GM23338 (cell line): ENCODE measurements at regions not wholly inside any gene's neighbourhood (a gene's known extent, or its start where the extent isn't known, plus 50 kb on each side); places are given as distances from the start of the nearest gene placed in this dataset.

Experiments
- ATAC-seq: fragments of 200-7000 bp; cut with Tn5 transposase; 3 replicates; pipeline ENCODE4 v1.9.1; 2020
- DNase-seq: peaks from one replicate; pipeline ENCODE4 v3.0.0-alpha.2; 2015; ENCODE audit warnings: low spot score
- H2AFZ ChIP-seq: fragments of 200-600 bp; sonication (generic); 2 replicates; pipeline ENCODE4 v1.8.0; 2016; ENCODE audit warnings: antibody characterized with exemption, mild to moderate bottlenecking, moderate library complexity
- H3F3A ChIP-seq: fragments of 200-600 bp; sonication (generic); replicated peaks from 2 replicates; pipeline ENCODE4 v1.8.0; 2017; ENCODE audit warnings: antibody characterized with exemption, mixed run types, low read depth
- H3K27ac ChIP-seq: fragments of 200-600 bp; sonication (generic); 2 replicates; pipeline ENCODE4 v1.6.1; 2016; ENCODE audit warnings: low read depth
- H3K27me3 ChIP-seq: fragments of 200-600 bp; sonication (generic); 2 replicates; pipeline ENCODE4 v1.8.0; 2016; ENCODE audit warnings: mild to moderate bottlenecking, mixed run types, moderate library complexity; ENCODE audit not compliant: insufficient read depth
- H3K36me3 ChIP-seq: fragments of 200-600 bp; sonication (generic); 2 replicates; pipeline ENCODE4 v1.8.0; 2016; ENCODE audit warnings: mild to moderate bottlenecking; ENCODE audit not compliant: insufficient read depth
- H3K4me1 ChIP-seq: fragments of 200-600 bp; sonication (generic); 2 replicates; pipeline ENCODE4 v1.8.0; 2016; ENCODE audit warnings: mild to moderate bottlenecking, moderate library complexity; ENCODE audit not compliant: insufficient read depth
- H3K4me2 ChIP-seq: fragments of 200-600 bp; sonication (generic); 2 replicates; pipeline ENCODE4 v1.7.1; 2017; ENCODE audit warnings: mixed run types
- H3K4me3 ChIP-seq: fragments of 200-600 bp; sonication (generic); 2 replicates; pipeline ENCODE4 v1.6.1; 2016; ENCODE audit warnings: mixed run types
- H3K79me2 ChIP-seq: fragments of 200-600 bp; sonication (generic); replicated peaks from 2 replicates; pipeline ENCODE4 v1.8.0; 2017; ENCODE audit warnings: mild to moderate bottlenecking; ENCODE audit not compliant: insufficient read depth
- H3K9me2 ChIP-seq: fragments of 200-600 bp; sonication (generic); 2 replicates; pipeline ENCODE4 v1.8.0; 2017; ENCODE audit not compliant: insufficient read depth
- H4K20me1 ChIP-seq: fragments of 200-600 bp; sonication (generic); replicated peaks from 2 replicates; pipeline ENCODE4 v1.8.0; 2017; ENCODE audit warnings: mild to moderate bottlenecking; ENCODE audit not compliant: insufficient read depth
- H3K27ac Mint-ChIP-seq: 2 replicates; pipeline ENCODE4 v1.8.0; 2020; ENCODE audit warnings: inconsistent platforms, mild to moderate bottlenecking, moderate library complexity, mixed read lengths
- H3K27me3 Mint-ChIP-seq: 3 replicates; pipeline ENCODE4 v1.8.0; 2022; ENCODE audit warnings: low read depth, mild to moderate bottlenecking, moderate library complexity, mixed read lengths, inconsistent platforms; ENCODE audit not compliant: insufficient read depth, poor library complexity
- H3K36me3 Mint-ChIP-seq: 3 replicates; pipeline ENCODE4 v1.8.0; 2021; ENCODE audit warnings: low read depth, mild to moderate bottlenecking, inconsistent platforms, moderate library complexity, mixed read lengths
- H3K4me1 Mint-ChIP-seq: 3 replicates; pipeline ENCODE4 v1.8.0; 2020; ENCODE audit warnings: mild to moderate bottlenecking, inconsistent platforms, mixed read lengths
- H3K4me3 Mint-ChIP-seq: 3 replicates; pipeline ENCODE4 v1.8.0; 2021; ENCODE audit warnings: moderate library complexity, mild to moderate bottlenecking, inconsistent platforms, mixed read lengths
- H3K9me3 Mint-ChIP-seq: 3 replicates; pipeline ENCODE4 v1.8.0; 2020; ENCODE audit warnings: moderate library complexity, mild to moderate bottlenecking, inconsistent platforms, mixed read lengths
- CREB1 ChIP-seq: fragments of 250-450 bp; sonication (Bioruptor Pico); IDR thresholded peaks from 2 replicates; pipeline ENCODE4 v1.5.0; 2020; ENCODE audit warnings: low read depth, mild to moderate bottlenecking, moderate library complexity
- ETS1 ChIP-seq: IDR thresholded peaks from 2 replicates; pipeline ENCODE4 v1.6.1; 2016; ENCODE audit warnings: antibody characterized with exemption
- EZH2 ChIP-seq: fragments of 200-600 bp; sonication (generic); IDR thresholded peaks from one replicate; pipeline ENCODE4 v1.8.0; 2017; ENCODE audit warnings: antibody characterized with exemption, mild to moderate bottlenecking, low read depth; ENCODE audit not compliant: unreplicated experiment
- EZH2phosphoT487 ChIP-seq: fragments of 200-600 bp; sonication (generic); IDR thresholded peaks from one replicate; pipeline ENCODE4 v1.8.1; 2018; ENCODE audit warnings: antibody characterized with exemption; ENCODE audit not compliant: unreplicated experiment
- JUNB ChIP-seq: IDR thresholded peaks from one replicate; pipeline ENCODE4 v1.6.1; 2016; ENCODE audit warnings: antibody characterized with exemption; ENCODE audit not compliant: unreplicated experiment
- NANOG ChIP-seq: IDR thresholded peaks from 2 replicates; pipeline ENCODE4 v1.6.1; 2016; ENCODE audit warnings: antibody characterized with exemption, borderline replicate concordance
- POLR2AphosphoS5 ChIP-seq: IDR thresholded peaks from 2 replicates; pipeline ENCODE4 v1.6.1; 2016; ENCODE audit warnings: antibody characterized with exemption, low read depth
- REST ChIP-seq: IDR thresholded peaks from one replicate; pipeline ENCODE4 v1.6.1; 2018; ENCODE audit warnings: antibody characterized with exemption; ENCODE audit not compliant: unreplicated experiment
- STAT1 ChIP-seq: IDR thresholded peaks from one replicate; pipeline ENCODE4 v1.6.1; 2016; ENCODE audit warnings: antibody characterized with exemption; ENCODE audit not compliant: unreplicated experiment
- ZNF114 ChIP-seq: fragments of 250-450 bp; sonication (Bioruptor Pico); IDR thresholded peaks from 2 replicates; pipeline ENCODE4 v1.5.0; 2020; ENCODE audit warnings: mild to moderate bottlenecking, moderate library complexity
- ZNF331 ChIP-seq: fragments of 250-450 bp; sonication (Bioruptor Pico); IDR thresholded peaks from 2 replicates; pipeline ENCODE4 v1.5.0; 2020; ENCODE audit warnings: low read depth, mild to moderate bottlenecking, moderate library complexity
- ZNF462 ChIP-seq: fragments of 250-450 bp; sonication (Bioruptor Pico); IDR thresholded peaks from 2 replicates; pipeline ENCODE4 v1.5.0; 2020; ENCODE audit warnings: mild to moderate bottlenecking, moderate library complexity
- TF ChIP-seq, protein P1 (sequence below), 2 experiments: fragments of 200-600 bp in 1 of 2; sonication (generic) in 1 of 2; conservative IDR thresholded peaks; 2 replicates each; pipeline versions ENCODE4 v1.5.1 to v1.6.1; 2016 to 2017; ENCODE audit warnings: antibody characterized with exemption in 2 of 2, low read depth in 2 of 2, mild to moderate bottlenecking in 2 of 2, moderate library complexity in 1 of 2

GRCh38 chr9:106643211-106643930 lies 219.6 kb upstream of the ZNF462 start:
- Mint-ChIP-seq H3K9me3 (no peaks in the 10 kb centered on the region; the same call in 2 of the 3 replicates), H3K4me3 (no peak overlapping the region), H3K4me1 (no peaks in the 10 kb centered on the region; the same call in 2 of the 3 replicates), H3K36me3 (no peaks in the 10 kb centered on the region), H3K27ac (no peak overlapping the region), H3K27me3 (peaks cover 2% of the 10 kb centered on the region)
- Histone ChIP-seq H3K9me2 (no peaks in the 10 kb centered on the region), H4K20me1 (no peaks in the 10 kb centered on the region), H3K27ac (no peak overlapping the region), H3K4me1 (no peaks in the 10 kb centered on the region), H3F3A (no peaks in the 10 kb centered on the region), H3K36me3 (no peaks in the 10 kb centered on the region), H2AFZ (no peak overlapping the region), H3K79me2 (no peaks in the 10 kb centered on the region), H3K4me2 (no peak overlapping the region), H3K4me3 (no peak overlapping the region), H3K27me3 (no peaks in the 10 kb centered on the region)
- DNase-seq (no peak), ATAC-seq (no peak)
- no peak for TF ChIP-seq ZNF114 (CRISPR knock-in tag)
- no peak for TF ChIP-seq ZNF462 (CRISPR knock-in tag)
- no peak for TF ChIP-seq EZH2
- TF ChIP-seq JUNB: no peak
- TF ChIP-seq POLR2AphosphoS5: no peak
- TF ChIP-seq CREB1: no peak
- no peak for TF ChIP-seq EZH2phosphoT487
- TF ChIP-seq NANOG: no peak
- TF ChIP-seq REST: no peak
- TF ChIP-seq STAT1: no peak
- TF ChIP-seq ETS1: no peak
- TF ChIP-seq, protein P1, sequence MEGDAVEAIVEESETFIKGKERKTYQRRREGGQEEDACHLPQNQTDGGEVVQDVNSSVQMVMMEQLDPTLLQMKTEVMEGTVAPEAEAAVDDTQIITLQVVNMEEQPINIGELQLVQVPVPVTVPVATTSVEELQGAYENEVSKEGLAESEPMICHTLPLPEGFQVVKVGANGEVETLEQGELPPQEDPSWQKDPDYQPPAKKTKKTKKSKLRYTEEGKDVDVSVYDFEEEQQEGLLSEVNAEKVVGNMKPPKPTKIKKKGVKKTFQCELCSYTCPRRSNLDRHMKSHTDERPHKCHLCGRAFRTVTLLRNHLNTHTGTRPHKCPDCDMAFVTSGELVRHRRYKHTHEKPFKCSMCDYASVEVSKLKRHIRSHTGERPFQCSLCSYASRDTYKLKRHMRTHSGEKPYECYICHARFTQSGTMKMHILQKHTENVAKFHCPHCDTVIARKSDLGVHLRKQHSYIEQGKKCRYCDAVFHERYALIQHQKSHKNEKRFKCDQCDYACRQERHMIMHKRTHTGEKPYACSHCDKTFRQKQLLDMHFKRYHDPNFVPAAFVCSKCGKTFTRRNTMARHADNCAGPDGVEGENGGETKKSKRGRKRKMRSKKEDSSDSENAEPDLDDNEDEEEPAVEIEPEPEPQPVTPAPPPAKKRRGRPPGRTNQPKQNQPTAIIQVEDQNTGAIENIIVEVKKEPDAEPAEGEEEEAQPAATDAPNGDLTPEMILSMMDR (conservative IDR thresholded peaks at IDR 0.05; ENCODE audit: low read depth in 2 of 2): no peak
- TF ChIP-seq ZNF331 (CRISPR knock-in tag): no peak
